Effector CD8-positive, alpha-beta T cell (primary cell): ENCODE measurements at regions not wholly inside any gene's neighbourhood (a gene's known extent, or its start where the extent isn't known, plus 50 kb on each side); places are given as distances from the start of the nearest gene placed in this dataset.

Experiments used
- DNase-seq: peaks from one replicate; lab custom pipeline; 2025; lab: John Stamatoyannopoulos, UW

DNA sequence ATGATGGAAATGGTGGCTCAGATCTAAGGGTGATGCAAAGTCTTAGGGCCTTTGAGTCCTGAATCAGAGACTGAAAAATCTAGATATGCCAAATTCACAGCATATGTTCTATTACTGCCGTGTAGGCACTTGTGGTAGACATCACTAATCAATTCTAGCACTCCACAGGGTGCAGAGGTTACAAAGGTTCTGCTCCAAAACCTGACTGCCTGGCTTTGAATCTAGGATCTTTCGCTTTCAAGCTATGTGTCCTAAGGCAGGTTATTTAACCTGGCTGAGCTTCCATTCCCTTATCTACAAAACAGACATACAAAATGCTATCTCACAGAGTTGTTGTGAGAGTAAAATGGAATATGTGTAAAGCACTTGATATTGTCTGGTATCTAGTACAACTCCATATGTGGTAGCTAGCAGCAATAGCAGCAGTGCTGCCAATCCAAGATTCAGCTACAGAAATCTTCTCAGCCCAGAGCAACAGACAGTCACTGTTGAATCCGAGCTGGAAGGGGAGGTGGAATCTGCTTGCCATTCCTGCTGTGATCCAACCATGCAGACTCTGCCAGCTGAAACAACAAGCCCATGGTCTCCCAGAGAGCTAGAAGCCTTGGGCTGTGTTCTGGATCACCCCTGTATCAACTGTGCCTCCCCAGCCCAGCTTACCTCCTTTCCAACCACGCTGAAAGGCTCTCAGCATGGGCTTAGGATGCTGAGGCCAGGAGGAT lies 206.9 kb downstream of the TFAP2C start:
- DNase-seq: no peak

- no peak for DNase-seq
Measured at GRCh38 chr20:56839222-56839621, 210.1 kb downstream of the TFAP2C start.

DNA sequence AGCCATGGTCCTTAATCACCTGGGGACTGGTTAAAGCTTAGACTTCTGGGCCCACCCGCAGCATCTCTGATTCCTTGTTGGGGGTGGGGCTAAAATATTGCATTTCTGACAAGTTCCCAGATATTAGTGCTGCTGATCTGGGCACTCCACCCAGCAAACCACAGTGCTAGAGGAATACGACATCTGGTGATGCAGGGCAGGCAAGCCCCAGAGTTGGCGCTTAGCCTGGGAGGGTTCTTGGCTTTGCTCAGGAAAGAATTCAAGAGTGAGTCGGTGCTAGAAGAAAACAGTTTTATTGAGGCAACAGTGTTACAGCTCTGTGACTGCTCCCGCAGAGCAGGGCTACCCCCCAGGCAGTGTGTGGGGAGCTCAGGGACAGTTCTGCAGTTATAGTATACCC lies 210.7 kb downstream of the TFAP2C start:
- no peak for DNase-seq

DNA sequence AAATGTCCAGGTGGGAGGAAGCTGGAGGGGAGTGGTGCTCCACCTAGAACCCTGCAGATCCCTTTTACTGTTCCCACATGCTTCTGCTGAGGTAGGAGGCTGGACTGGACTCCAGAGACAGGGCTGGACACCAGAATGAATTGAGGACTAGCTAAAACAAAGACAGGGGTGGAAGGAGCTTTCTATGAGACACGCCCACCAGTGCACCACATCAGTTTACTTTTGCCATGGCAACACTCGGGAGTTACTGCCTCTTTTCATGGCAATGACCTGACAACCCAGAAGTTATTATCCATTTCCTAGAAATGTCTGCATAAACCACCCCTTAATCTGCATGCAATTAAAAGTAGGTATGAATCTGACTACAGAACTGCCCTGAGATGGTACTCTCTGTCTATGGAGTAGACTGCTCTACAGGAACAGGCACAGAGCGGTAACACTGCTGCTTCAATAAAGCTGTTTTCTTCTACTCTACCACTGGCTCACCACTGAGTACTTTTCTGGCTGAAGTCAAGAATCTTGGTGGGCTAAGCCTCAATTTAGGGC lies 211.7 kb downstream of the TFAP2C start:
- DNase-seq: no peak

- DNase-seq: no peak
Measured at GRCh38 chr20:56841346-56841908, 212.3 kb downstream of the TFAP2C start.

GRCh38 chr20:56842056-56842455 lies 212.9 kb downstream of the TFAP2C start:
- DNase-seq: no peak

GRCh38 chr20:56843386-56843785 lies 214.3 kb downstream of the TFAP2C start:
- DNase-seq: no peak

- DNase-seq: no peak
Measured at GRCh38 chr20:56843817-56844216, 214.7 kb downstream of the TFAP2C start.

DNA sequence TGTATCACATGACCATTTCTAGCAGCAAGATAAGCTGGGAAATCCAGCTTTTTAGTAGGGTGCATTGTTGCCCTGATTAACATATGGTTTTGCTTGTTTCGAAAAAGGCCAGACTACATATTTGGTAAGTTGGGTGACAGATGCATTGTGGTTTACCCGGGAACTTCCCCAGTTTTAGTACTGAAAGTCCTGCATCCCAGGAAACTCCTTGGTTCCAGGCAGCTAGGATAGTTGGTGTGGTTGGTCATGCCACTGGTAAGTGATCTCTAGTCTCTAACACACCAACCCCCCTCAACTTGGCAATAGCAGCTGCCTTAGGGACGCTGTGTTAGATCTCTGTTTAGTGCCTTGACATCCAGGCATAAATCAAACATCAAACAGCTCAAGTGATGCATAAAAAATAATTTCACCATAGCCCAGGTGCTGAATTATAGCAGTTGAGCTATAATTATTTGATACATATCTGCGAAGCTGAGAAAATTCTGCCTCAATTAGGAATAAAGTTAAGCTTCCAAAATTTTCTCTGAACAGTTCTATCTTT lies 216.5 kb downstream of the TFAP2C start:
- DNase-seq: no peak

DNA sequence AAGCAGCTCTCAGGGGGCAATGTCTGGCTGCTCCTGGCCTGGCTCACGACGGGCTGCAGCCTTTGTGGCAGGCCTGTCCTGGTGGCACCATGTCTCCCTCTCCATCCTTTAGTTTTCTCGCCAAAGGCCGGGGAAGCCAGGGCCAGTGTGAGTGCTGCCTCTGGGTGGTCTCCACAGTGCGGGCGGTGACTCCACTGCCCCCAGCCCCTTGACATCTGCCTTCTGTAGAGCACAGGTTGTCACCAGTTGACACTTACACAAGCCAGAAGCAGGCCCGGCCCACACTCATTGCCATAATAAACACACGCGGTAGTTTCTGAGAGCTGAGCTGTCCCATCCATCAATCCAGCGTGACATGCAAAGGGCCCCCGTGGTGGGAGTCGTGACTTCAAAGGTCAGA lies 219.5 kb downstream of the TFAP2C start:
- DNase-seq: no peak

- no peak for DNase-seq
Measured at GRCh38 chr20:56851552-56851951, 222.4 kb downstream of the TFAP2C start.

DNA sequence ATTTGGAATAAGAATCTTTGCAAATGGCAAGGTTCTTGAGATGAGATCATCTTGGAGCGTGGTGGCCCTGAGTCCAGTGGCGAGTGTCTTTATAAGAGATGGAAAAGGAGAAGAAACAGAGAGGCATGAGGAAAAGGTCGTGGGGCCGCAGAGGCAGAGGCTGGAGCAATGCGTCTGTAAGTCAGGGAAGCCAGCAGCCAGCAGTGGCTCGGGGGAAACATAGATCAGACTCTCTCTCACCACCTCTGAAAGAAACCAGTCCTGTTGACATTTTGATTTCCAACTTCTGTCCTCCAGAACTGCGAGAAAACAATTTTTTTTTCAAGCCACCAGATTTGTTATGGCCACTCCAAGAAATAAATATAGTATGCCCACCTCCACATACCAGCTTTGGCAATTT lies 226.6 kb downstream of the TFAP2C start:
- no peak for DNase-seq

DNA sequence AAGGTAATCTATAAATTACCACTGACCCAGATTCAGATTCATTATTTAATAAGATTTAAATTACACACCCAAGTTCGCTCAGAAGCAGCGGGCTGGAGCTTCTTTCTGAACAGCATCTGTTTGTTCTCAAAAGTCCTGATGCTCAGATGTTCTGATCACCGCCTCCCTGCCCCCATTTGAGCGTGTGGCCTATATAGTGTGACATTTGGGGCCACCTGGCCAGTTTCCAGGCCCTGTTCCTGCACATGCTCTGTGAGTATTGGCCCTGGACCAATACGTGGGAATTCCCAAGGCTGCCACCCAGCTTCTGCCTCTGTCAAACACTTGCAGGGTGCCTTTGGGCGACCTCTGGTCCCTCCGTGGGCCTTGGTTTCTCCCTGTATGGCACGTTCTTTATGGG lies 228.8 kb downstream of the TFAP2C start:
- DNase-seq: no peak

GRCh38 chr20:56859039-56859800 lies 230.1 kb downstream of the TFAP2C start:
- no peak for DNase-seq

- no peak for DNase-seq
Measured at GRCh38 chr20:56859801-56860261, 230.7 kb downstream of the TFAP2C start.

GRCh38 chr20:56860413-56860812 lies 231.3 kb downstream of the TFAP2C start:
- DNase-seq: no peak

DNA sequence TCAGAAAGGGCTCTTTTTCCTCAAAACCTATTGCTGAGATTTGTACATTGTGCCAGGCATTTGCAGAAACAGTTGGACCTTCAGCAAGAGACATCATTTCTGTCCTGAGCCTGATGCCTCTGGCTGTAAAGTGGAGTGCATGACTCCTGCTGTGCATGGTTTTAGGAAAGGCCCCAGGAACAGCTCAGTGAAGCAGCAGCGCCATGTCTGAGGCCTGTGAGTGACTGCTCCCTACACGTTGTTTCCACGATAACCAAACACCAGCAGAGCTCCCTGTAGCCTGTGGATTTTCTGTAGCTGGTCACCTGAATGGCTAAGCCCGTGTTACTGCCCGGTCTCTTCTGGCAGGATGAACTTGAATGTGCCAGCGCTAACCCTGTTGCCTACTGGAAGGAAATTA lies 232.5 kb downstream of the TFAP2C start:
- DNase-seq: no peak

DNA sequence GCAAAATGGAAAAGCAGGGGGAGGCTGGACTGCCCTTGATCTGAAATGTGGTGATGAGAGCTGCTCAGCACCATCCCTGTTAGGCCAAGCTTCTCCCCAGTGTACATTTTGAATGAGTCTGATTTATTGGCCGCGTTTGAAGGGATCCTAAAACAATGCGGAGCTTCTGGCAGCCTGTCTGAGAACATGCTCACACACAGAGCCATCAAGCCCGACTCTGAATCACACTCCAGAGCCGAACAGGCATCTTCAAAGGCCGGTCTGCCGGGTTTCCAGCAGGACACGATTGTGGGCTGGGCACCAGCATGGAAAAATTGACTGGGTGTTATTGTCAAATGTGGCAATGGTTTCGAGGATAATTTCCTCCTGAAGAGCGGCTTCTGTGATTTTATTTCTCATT lies 235.9 kb downstream of the TFAP2C start:
- DNase-seq: no peak

DNA sequence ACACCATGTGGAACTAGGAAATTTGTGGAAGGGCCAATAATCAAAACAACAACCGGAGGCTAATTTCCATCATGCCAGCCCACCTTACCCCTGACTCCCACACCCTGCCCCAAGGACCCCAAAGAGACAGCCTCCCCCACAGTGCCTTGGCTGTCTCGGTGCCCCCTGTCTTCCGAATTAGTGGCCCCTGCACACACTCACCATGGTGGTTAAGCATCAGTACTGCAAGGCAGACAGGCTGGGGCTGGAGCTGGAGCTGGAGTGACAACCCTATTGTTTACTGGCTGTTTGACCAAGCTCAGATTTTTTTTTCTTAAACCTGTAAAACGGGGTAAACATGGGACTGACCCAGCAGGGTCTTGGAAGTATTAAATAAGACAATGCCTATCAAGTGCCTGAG lies 238.0 kb downstream of the TFAP2C start:
- DNase-seq: no peak

- DNase-seq: no peak
Measured at GRCh38 chr20:56868746-56869145, 239.6 kb downstream of the TFAP2C start.

- no peak for DNase-seq
Measured at GRCh38 chr20:56870271-56870670, 241.2 kb downstream of the TFAP2C start.

- no peak for DNase-seq
Measured at GRCh38 chr20:56871691-56872090, 242.6 kb downstream of the TFAP2C start.
